NCI-H510A treated with DMSO at 0.1 percent for 48 hours (cell line): ENCODE measurements at regions not wholly inside any gene's neighbourhood (a gene's known extent, or its start where the extent isn't known, plus 50 kb on each side); places are given as distances from the start of the nearest gene placed in this dataset.

Experiments
- DNase-seq: peaks from one replicate; lab custom pipeline; 2025; lab: John Stamatoyannopoulos, UW

DNA sequence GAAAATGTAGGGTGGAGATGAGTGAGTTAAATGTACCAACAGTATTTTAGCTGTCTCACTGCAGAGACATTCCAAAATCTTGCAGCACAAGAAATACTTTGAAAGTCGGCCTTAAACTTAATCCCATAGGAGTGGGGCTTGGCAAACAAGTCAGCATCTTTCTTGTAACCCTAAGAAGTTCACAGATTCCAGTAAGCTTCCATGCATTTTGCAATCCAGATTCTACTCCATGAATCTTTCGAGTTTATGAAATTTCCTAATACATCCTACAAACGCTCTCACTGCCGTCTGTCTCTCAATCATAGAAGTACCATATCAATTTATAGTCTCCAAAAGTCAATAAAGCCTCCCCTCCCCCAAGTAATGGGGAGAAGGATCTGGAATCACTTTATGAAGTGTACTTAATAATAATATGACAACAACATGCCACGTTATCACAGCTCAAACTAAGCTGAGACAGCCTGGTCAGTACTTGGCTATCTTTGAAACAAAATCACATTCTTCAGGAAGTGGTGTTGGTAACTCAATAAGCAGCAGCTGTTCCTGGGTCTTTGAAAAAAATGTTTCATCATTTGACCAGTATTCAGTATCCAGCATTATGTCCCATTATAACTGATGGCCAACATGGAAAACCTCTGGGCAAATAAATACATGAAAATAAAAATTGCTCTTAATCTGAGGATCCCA lies 317.4 kb upstream of the RUNX1 start:
- DNase-seq, result no peak

DNA sequence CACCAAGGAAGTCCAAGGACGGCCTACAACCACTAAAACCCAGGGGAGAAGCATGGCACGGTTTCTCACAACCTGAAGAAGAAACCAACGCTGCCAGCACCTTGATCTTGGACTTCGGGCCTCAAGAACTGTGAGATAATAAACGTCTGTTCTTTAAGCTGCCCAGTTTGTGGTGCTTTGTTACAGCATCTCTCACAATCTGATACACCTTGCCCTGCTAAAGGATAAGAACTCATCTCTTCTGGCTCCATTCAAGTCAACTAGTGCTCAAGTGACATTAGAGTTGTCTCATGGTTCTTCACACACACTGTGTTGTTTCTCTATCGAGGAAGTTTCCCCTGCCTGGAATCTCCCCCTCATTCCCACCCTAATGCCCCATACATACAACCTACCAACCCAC lies 314.4 kb upstream of the RUNX1 start:
- DNase-seq, result no peak

DNA sequence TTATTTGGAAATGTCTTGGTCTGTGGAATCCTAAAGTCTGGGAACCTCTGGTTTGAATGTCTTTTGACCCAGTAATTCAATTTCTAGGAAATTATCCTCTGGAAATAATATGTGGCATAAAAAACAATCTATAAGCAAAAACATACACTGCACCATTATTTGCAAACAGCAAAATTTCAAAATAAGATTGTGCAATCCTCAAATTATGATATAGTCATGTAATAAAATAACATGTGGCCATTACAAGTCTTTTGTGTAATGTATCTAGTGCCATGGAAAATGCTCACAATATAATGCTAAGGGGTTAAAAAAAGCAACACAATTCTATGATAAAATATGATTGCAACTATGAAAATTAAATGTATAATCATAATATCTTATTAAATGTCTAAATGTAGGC lies 312.9 kb upstream of the RUNX1 start:
- DNase-seq, result no peak

DNA sequence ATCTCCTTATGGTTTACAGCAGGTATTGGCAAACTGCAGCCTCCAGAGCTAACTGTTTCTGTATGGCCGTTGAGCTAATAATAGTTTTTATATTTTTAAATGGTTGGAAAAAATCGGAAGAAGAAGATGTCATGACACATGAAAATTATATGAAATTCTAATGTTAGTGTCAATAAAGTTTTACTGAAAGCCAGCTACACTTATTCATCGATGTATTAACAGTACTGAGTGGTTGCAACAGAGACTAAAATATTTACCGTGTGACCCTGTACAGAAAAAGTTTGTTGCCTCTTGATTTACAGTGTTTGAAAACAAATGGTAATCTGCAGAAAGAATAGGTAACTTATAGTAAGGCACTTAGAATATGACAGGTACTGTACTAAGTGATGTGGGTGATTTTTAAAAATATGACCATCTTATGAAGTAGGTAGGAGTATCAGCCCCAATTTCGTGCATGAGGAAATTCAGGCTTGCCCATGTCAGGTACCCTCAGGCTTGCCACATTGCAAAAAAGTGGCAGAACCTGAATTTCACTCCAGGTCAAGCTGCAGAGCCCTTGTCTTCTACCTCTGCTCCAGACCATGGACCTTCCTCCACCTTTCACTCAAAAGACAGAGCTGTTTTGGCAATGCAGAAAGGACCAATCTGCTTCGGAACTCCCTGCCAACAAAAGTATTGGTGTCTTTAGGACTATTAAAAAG lies 311.9 kb upstream of the RUNX1 start:
- DNase-seq, result no peak

DNA sequence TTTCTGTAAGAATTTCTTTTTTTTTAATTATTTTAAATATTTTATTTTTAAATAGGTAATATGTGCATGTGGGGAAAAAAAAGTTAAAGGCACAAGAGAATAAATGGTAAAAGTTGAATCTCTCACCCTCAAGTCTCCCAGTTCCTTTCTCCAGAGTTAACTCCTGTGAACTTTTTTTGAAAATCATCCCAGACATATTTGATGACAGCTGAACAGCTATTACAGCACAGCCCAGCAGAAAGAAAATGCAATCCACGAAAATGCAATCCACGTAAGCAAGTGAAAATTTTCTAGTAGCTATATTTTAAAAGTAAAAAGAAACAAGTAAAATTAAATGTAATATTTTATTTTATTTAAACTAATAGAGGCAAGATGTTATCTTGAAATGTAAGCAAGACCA lies 310.0 kb upstream of the RUNX1 start:
- no peak for DNase-seq

DNA sequence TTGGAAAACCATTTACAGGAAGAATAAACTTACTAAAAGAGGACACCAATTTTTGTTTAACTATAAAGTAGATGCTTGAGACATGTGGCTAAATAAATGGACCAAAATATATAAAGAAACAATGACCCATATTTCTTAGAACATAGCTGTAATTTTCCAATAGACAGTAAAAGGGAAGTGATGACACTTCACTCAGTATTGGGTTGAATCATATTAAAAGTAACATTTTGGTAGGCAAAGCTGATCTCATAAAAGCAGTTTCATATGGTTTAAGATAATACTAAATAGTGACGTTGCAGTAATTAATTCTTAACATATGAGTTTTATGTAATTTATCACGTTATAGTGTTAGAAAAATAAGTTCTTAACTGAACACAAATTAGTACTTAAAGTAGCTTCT lies 308.9 kb upstream of the RUNX1 start:
- no peak for DNase-seq

DNA sequence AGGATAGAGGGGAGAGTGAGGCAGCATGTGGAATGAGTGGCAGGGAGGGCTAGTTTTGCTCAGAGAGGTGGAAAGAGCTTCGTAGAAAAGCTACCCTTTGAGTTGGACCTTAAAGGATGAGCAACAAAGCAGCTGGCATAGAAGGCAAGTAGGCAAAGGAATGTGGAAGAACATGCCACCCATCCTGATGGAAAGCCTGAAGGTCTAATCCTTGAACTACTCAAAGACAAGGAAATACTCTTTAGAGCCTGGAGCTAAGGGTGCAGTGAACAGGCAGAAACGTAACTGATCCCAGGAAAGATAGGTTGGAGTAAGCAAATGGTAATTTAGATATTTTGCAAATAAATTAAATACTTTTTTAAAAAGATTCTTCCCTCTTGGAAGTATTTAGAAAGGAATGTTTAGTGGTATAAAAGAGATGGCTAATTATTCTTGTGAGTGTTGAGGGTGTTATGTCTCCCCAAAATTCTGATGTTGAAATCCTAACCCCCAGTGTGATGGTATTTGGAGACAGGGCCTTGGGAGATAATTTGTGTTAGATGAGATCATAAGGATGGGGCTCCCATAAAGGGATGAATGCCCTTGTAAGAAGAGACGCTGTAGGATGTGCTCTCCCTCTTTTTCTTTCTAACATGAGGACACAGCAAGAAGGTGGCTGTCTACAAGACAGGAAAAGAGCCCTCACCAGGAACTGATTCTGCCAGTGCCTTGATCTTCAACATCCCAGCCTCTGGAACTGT lies 308.1 kb upstream of the RUNX1 start:
- DNase-seq, result no peak

DNA sequence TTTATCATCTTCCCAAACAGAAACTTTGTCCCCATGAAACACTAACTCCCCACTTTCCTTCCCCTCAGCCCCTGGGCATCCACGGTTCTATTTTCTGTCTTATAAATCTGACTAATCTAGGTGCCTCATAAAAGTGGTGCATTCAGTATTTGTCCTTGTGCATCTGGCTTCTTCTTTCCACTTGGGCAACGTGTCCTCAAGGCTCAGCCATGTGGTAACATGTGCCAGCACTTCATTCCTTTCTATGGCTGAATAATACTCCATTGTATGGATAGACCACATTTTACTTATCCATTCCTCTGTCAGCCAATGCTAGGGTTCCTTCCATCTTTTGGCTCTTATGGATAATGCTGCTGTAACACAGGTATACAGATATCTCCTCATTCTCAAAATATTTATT lies 305.0 kb upstream of the RUNX1 start:
- DNase-seq, result no peak

DNA sequence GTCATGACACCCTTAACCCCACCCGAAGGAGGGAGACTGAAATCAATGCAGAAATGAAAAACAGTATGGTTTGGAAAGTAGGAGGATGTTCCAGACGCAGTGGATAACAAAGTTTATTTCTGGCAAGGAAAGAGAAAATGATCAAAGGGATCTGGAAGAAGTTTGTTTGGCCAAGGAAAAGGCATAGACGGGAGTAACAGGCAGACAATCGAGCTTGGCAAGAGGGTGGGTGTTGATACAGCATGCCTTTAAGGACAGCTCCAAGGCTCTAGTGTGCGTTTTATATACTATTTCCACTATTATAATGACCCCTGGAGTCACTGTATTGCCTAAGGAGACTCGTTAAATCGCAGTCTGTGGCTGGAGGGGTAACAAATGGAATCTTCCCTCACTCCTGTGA lies 303.7 kb upstream of the RUNX1 start:
- no peak for DNase-seq

DNA sequence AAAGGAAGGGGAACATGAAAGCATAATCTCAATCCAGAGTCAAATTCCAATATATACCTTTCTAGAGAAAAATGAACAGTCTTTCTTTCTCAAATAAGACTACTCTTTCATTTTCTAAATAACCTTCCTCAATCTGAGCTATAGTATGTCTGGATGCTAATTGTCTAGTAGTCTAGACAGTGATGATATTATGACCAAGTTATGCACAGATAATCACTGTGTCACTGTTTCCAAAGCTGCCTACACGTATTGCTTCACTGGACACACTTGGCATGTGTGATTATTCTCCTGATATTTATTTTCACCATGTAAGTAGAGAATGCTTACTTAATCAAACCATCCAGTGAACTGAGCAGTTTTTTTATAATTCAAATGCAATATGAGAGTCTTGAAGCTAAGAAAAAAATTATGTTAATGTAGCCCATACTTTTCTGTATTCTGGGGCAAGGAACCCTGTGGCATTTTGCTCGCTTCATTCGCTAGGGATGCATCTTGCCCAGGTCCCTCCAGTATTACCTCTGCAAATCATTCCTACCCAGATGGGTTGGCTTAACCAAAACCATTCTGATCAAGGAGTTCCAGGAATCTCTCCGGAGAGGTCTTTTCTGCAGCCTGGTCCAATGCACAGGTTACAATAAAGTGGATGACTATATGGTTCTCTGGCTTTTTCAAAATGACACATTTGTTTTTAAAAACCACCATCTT lies 303.1 kb upstream of the RUNX1 start:
- no peak for DNase-seq

DNA sequence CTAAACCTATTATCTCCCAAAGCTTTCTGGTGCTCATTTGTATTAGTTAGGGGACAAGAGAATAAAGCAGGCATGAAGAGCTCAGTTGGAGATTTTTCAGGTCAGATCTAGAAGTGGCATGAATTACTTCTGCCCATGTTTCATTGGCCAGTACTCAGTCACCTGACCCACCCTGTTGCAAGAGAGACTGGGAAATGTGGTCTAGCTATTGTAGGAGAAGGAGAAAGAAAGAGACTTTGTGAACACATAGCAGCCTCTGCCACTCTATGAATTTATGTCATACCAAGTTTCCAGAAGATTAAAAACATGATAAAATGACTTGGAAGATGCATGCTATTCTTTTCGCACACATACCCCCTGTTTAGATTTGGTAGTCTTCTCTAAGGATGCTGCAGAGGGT lies 302.3 kb upstream of the RUNX1 start:
- no peak for DNase-seq

DNA sequence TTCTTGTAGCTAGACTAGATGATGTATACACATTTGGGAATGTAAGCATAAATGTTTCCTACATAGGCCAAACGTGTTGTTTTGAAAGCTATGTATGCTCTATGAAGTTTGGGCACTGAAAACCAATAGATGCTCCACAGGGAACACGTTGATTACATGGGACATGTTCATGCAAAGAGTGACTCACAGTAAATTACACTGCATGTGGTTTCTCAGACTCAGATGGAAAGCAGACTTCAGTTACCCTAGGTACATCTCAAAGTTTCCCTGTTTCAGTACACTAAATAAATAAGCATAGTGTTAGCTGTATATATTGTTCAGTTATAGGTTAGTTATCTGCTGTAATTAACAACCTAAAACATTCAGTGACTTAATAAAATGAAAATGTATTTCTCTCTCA lies 301.9 kb upstream of the RUNX1 start:
- DNase-seq, result no peak

DNA sequence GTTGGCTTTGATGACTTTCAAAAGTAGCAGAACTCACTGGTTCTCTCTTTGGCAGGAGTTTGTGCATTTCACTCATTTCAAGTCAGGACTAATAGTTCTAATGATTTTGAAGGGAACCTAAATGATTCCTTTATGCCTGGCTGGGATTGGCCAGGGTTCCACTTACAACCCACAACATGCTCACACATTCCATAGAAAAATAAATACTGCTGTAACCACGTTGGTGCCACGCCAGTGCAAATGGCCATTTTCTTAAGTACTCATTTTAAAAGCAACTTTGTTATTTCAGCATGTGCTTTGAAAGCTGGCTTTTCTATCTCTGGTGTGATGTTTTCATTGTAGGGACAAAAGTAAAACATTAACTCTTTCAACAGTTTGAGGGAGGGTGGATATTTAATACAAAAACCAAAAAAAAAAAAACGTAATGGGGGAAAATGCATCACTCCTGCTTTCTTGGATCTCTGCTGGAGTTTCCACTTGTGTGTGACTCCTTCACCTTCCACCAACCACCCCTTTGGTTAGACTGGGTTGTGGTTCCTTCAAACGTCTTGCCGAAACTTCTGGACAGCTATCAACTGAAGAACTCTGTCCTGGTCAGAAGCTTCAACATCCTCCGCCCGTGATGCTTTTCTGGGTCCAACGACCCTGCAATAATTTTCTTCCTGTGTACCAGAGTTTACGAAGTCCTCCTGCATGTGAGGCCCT lies 300.4 kb upstream of the RUNX1 start:
- no peak for DNase-seq

DNA sequence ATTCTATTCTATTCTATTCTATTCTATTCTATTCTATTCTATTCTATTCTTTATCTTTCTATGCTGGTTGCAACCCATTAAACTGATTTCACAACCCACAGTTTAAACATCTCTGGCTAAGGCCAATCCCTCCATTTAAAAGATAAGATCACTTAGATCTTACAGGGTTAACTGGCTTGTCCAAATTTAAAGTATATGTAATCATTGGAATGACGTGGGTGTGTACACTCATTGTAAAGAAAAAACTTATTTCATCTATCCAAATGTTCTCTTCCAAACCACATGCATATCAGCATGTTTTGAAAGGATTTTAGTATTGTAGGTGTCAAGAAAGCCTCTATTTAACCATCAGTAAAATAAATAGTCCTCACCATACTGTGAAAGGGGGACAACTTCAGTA lies 299.6 kb upstream of the RUNX1 start:
- no peak for DNase-seq

DNA sequence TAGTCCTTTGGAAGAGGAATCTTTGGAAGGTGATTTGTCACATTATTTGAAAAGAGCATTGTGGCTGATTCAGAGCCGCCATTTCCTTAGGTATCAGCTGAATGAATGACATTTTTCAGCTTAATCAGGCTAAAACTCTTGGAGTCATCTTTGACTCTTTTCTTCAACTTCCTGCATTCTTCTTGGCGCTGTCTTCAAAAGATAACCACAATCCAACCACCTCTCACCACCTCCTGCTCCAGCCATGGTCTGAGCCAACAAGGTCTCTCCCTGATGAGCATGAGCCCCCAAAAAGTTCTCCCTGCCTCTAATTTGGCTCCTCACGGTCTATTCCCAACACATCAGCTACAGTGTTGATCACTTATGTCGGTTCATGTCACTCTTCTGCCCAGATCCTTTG lies 297.6 kb upstream of the RUNX1 start:
- no peak for DNase-seq

DNA sequence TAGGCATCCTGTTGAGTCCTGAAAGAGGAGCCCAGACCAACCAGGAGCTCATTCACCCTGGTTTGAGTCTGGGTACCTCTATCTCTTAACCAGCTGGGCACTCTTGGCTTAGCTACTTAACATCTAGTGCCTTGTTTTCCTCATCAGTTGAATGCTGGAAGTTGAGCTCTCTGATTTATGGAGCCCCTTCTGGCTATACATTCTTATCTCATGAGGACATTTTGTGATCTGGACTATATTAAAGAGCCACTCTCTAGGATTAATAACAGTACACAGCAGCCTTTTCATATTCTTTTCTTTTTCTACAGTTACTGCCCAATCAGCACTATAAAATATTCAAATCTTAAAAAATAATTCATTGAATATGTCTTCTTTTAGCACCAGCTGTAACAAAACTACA lies 296.9 kb upstream of the RUNX1 start:
- DNase-seq, result no peak

DNA sequence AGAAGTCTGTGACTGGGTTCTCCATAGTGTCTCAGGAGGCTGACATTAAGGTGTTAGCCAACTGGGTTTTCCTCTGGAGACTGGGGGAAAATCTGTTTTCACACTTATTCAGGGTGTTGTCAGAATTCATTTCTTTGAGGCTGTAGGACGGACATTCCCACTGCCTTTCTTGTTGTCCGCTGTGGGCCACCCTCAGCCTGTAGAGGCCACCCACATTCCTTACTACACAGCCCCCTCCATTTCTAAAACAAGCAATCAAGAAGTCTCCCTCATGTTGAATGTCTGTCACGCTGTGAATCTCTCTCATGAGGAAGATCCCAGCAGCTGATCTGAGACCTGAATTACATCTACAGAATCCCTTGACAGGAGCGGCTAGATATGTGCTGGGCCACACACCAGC lies 295.5 kb upstream of the RUNX1 start:
- DNase-seq, result no peak

DNA sequence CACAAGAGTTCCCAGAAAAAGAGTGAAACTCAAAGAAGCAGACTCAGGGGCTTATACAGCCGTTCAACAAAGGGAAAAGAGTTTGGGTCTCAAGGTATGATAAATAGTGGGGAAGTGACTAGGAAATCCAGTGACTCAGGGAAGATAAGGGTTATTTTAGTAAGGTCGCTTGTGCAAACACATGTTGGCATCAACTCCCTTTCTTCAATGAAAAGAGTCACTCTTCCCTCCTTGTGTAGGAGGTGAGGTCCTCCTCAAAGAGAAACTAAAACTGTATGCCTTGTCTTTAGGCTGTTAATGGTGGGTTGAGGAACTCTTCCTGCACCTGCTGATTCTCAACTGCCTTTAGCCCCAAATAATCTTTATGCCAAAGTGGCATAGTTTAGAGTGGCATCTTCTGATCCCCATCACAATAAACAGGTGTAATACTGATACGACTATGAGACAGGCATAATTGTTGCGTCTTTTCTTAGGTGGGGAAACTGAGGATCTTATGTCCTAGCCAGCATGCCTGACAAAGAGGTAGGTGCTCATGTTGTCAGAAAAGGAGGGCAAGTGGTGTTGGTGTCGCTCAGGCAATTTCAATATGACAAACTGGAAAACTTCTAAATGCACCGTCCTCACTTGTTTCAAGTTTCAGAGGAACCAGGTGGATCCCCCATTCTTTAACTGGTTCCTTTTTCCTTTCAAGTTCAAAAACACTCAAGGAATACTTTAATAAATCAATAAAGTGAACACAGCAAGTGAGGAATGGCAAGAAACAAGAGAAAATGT lies 294.1 kb upstream of the RUNX1 start:
- no peak for DNase-seq

DNA sequence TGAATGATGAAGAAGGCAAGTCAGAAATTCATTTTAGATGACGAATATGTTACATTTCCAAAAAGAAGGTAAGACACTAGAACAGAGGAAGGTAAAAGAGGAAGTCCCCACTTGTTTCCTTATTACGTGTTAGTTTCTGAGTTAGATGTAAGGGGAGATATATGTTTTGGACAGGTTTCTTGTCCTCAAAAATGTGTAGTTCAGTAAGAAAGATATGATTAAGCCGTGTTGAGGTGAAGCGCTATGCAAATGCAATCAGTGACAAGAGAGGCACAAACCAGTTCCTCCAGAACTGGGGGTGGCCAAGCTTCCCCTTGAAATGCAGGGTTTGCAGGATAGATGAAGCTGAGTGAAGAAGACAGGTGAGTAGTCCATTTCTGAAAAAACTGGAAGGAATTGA lies 293.3 kb upstream of the RUNX1 start:
- no peak for DNase-seq

DNA sequence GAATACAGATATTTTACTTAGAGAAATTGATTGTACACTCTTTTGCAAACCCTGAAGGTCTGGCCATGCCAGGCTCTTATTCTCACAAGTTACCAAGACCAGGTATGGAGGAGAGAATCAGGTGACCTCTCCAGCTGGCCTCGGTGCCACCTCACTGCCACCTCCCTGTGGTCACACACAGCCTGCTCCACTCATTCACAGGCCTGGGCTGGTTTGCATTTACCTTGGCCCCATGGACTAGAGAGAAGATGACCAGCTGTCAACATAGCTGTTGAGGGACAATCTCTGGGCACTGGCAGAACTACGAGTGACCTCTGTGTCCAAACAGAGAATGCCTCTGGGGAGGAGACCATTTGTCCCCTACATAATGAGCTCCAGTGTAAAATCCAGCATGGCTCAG lies 291.2 kb upstream of the RUNX1 start:
- DNase-seq, result no peak

DNA sequence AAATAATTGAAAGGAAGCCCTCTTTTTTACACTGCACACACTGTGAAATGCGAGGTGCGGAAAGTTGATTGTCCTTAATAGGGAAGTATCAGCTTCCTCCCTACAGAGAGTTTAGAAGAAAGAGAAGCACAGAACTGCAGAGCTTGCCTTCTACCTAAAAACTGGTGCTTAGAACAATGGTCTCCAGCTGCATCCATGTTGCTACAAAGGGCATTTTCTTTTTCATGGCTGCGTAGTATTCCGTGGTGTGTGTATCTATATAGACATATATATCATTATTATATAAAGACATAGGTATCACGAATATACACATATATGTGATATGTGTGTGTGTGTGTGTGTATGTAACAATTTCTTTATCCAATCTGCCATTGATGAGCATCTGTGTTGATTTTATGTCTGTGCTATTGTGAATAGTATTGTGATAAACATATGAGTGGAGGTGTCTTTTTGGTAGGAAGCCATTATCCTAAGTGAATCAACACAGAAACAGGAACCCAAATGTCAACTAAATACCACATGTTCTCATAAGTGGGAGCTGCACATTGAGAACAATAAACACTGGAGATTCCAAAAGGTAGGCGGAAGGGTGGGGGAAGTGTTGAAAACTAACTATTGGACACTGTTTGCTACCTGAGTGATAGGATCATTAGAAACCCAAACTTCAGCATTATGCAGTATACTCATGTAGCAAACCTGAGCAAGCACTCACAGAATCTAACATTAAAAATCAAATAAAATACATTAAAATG lies 290.0 kb upstream of the RUNX1 start:
- DNase-seq, result no peak
